Smooth muscle cell (in vitro differentiated cells): ENCODE measurements at regions not wholly inside any gene's neighbourhood (a gene's known extent, or its start where the extent isn't known, plus 50 kb on each side); places are given as distances from the start of the nearest gene placed in this dataset.

Experiments
- DNase-seq: peaks from one replicate; lab custom pipeline; 2025; ENCODE audit not compliant: unreplicated experiment; lab: John Stamatoyannopoulos, UW
- H2AFZ ChIP-seq: fragments of 200-600 bp; sonication (generic); 2 replicates; pipeline ENCODE4 v1.6.0; 2016; ENCODE audit warnings: antibody characterized with exemption, low read depth, mild to moderate bottlenecking
- H3F3A ChIP-seq: fragments of 200-600 bp; sonication (generic); 2 replicates; pipeline ENCODE4 v1.6.0; 2017; ENCODE audit warnings: antibody characterized with exemption, low read depth
- H3K27ac ChIP-seq: fragments of 200-600 bp; sonication (generic); 2 replicates; pipeline ENCODE4 v1.5.1; 2016; ENCODE audit warnings: low read depth, mild to moderate bottlenecking
- H3K27me3 ChIP-seq: fragments of 200-600 bp; sonication (generic); 2 replicates; pipeline ENCODE4 v1.6.1; 2016; ENCODE audit warnings: low read depth, mild to moderate bottlenecking
- H3K36me3 ChIP-seq: fragments of 200-600 bp; sonication (generic); 2 replicates; pipeline ENCODE4 v1.5.1; 2016; ENCODE audit warnings: low read depth
- H3K4me1 ChIP-seq: fragments of 200-600 bp; sonication (generic); 2 replicates; pipeline ENCODE4 v1.5.1; 2016; ENCODE audit warnings: low read depth
- H3K4me2 ChIP-seq: fragments of 200-600 bp; sonication (generic); 2 replicates; pipeline ENCODE4 v1.6.0; 2016; ENCODE audit warnings: mild to moderate bottlenecking
- H3K4me3 ChIP-seq: fragments of 200-600 bp; sonication (generic); 2 replicates; pipeline ENCODE4 v1.5.1; 2016; ENCODE audit warnings: mild to moderate bottlenecking
- H3K79me2 ChIP-seq: fragments of 200-600 bp; sonication (generic); 2 replicates; pipeline ENCODE4 v1.6.0; 2016; ENCODE audit warnings: low read depth, mild to moderate bottlenecking
- H3K9ac ChIP-seq: fragments of 200-600 bp; sonication (generic); 2 replicates; pipeline ENCODE4 v1.6.0; 2016; ENCODE audit warnings: low read depth
- H3K9me3 ChIP-seq: fragments of 200-600 bp; sonication (generic); replicated peaks from 2 replicates; pipeline ENCODE4 v1.5.1; 2016; ENCODE audit warnings: low read depth
- H4K20me1 ChIP-seq: fragments of 200-600 bp; sonication (generic); 2 replicates; pipeline ENCODE4 v1.6.0; 2016; ENCODE audit warnings: low read depth
- CTCF ChIP-seq: fragments of 200-600 bp; sonication (generic); IDR thresholded peaks from 2 replicates; pipeline ENCODE4 v1.5.1; 2017; ENCODE audit warnings: borderline replicate concordance, mild to moderate bottlenecking, antibody characterized with exemption; ENCODE audit not compliant: insufficient read depth, poor library complexity, severe bottlenecking
- WGBS: methylation state at CpG from one replicate; pipeline ENCODE4 v1.1.7; 2016; ENCODE audit warnings: low lambda C conversion rate; 5-methylcytosine and 5-hydroxymethylcytosine counted together

- Histone ChIP-seq H3K27me3 (no peaks in the 10 kb centered on the region), H4K20me1 (no peaks in the 10 kb centered on the region), H3K4me3 (no peak overlapping the region), H3K79me2 (no peaks in the 10 kb centered on the region), H3K4me1 (peaks cover 4% of the 10 kb centered on the region), H3K36me3 (no peaks in the 10 kb centered on the region), H3K9me3 (no peaks in the 10 kb centered on the region), H3F3A (peaks cover 8% of the 10 kb centered on the region), H3K4me2 (no peak overlapping the region), H3K27ac (no peak overlapping the region), H3K9ac (no peak overlapping the region), H2AFZ (no peak overlapping the region)
- no peak for TF ChIP-seq CTCF
- DNase-seq, result no peak
Observed at GRCh38 chr2:102078773-102079172, 63.8 kb upstream of the IL1R1 start.

- Histone ChIP-seq H3K9ac (peak overlapping the region; percentile 34), H3K4me1 (peaks cover 4% of the 10 kb centered on the region), H3K4me2 (no peak overlapping the region), H3K27me3 (no peaks in the 10 kb centered on the region), H3K9me3 (no peaks in the 10 kb centered on the region), H3K4me3 (no peak overlapping the region), H3K36me3 (no peaks in the 10 kb centered on the region), H2AFZ (no peak overlapping the region), H3K27ac (peak overlapping the region; percentile 61), H4K20me1 (no peaks in the 10 kb centered on the region), H3K79me2 (no peaks in the 10 kb centered on the region), H3F3A (peaks cover 8% of the 10 kb centered on the region)
- DNase-seq, result no peak
- 92% methylated on average over 6 of the region's 6 CpGs for WGBS
- no peak for TF ChIP-seq CTCF
Observed at GRCh38 chr2:102080451-102081242, 61.9 kb upstream of the IL1R1 start.

GRCh38 chr2:102081243-102081522, 61.4 kb upstream of the IL1R1 start:
- no peaks in the 10 kb centered on the region for H4K20me1 ChIP-seq
- TF ChIP-seq CTCF, result no peak
- no peaks in the 10 kb centered on the region for H3K9me3 ChIP-seq
- peak overlapping the region; percentile 79 for H3K27ac ChIP-seq
- H3K4me1 ChIP-seq, result peaks cover 4% of the 10 kb centered on the region
- H3K27me3 ChIP-seq, result no peaks in the 10 kb centered on the region
- no peak overlapping the region for H2AFZ ChIP-seq
- no peaks in the 10 kb centered on the region for H3K79me2 ChIP-seq
- peaks cover 8% of the 10 kb centered on the region for H3F3A ChIP-seq
- H3K36me3 ChIP-seq, result no peaks in the 10 kb centered on the region
- 95% methylated on average over 2 of the region's 2 CpGs for WGBS
- no peak overlapping the region for H3K4me3 ChIP-seq
- DNase-seq, result no peak
- H3K4me2 ChIP-seq, result no peak overlapping the region
- no peak overlapping the region for H3K9ac ChIP-seq

- Histone ChIP-seq H3K9ac (no peak overlapping the region), H2AFZ (no peak overlapping the region), H3K4me3 (no peak overlapping the region), H4K20me1 (no peaks in the 10 kb centered on the region), H3K27ac (peak overlapping the region; percentile 79), H3K4me1 (peaks cover 4% of the 10 kb centered on the region), H3K27me3 (no peaks in the 10 kb centered on the region), H3K9me3 (no peaks in the 10 kb centered on the region), H3K36me3 (no peaks in the 10 kb centered on the region), H3K4me2 (no peak overlapping the region), H3F3A (peaks cover 8% of the 10 kb centered on the region), H3K79me2 (no peaks in the 10 kb centered on the region)
- DNase-seq, result no peak
- no peak for TF ChIP-seq CTCF
- whole genome bisulfite sequencing, result 74% methylated on average over 5 of the region's 5 CpGs
Observed at GRCh38 chr2:102081606-102082005, 60.9 kb upstream of the IL1R1 start.
